Uterus (tissue), 2 donors: ENCODE measurements at regions not wholly inside any gene's neighbourhood (a gene's known extent, or its start where the extent isn't known, plus 50 kb on each side); places are given as distances from the start of the nearest gene placed in this dataset.

Experiments used
- CTCF ChIP-seq, 4 experiments: fragments of 200-600 bp in 2 of 4; fragments of 450-650 bp in 2 of 4; sonication (generic) in 2 of 4; IDR thresholded peaks; one replicate each; pipeline ENCODE4 v1.5.1; 2016 to 2019; ENCODE audit warnings: antibody characterized with exemption in 4 of 4, mild to moderate bottlenecking in 2 of 4, moderate library complexity in 1 of 4
- POLR2A ChIP-seq, 2 donors: fragments of 450-650 bp; IDR thresholded peaks; one replicate each; pipeline ENCODE4 v1.6.1; 2016; ENCODE audit warnings: antibody characterized with exemption in 2 of 2, mild to moderate bottlenecking in 1 of 2, moderate library complexity in 1 of 2

DNA sequence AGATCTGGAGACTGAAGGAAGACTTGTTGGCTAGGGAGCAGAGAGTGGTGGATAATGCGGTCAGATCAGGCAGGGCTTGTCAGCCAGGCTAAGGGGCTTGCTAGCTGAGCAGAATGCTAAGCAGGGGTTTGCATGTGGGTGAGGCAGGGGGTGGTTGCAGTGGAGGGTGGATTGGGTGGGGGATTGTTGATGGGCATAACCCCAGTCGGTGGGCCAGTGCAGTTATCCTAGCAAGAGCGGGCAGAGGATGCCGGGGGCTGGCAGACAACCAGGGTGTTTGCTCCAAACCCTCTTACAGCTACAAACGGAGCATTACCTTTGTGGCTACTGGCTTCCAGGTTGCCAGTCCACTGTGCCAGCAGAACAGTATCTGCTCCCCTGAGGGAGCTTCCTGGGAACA, 131.5 kb upstream of the LGALSL start:
- TF ChIP-seq CTCF (IDR thresholded peaks at IDR 0.05), result no peak
- no peak for TF ChIP-seq POLR2A (IDR thresholded peaks at IDR 0.05)
